HS-27A (cell line): ENCODE measurements at regions not wholly inside any gene's neighbourhood (a gene's known extent, or its start where the extent isn't known, plus 50 kb on each side); places are given as distances from the start of the nearest gene placed in this dataset.

Experiments
- DNase-seq: peaks from one replicate; pipeline ENCODE4 v3.0.0-alpha.2; 2012; ENCODE audit warnings: low read depth, missing footprints

- no peak for DNase-seq
These were observed 94.6 kb downstream of the HAPSTR1 start for GRCh38 chr16:9186061-9186460.

- DNase-seq, result no peak
These were observed 97.3 kb downstream of the HAPSTR1 start for GRCh38 chr16:9188721-9189120.

GRCh38 chr16:9191274-9191850 is 99.9 kb downstream of the HAPSTR1 start:
- DNase-seq, result no peak

GRCh38 chr16:9192746-9193145 is 101.3 kb downstream of the HAPSTR1 start:
- DNase-seq, result no peak

- DNase-seq, result no peak
These were observed 103.8 kb downstream of the HAPSTR1 start for GRCh38 chr16:9195287-9195686.

- no peak for DNase-seq
These were observed 106.7 kb downstream of the HAPSTR1 start for GRCh38 chr16:9197957-9198661.

GRCh38 chr16:9199311-9199710 is 107.9 kb downstream of the HAPSTR1 start:
- DNase-seq, result no peak

GRCh38 chr16:9199751-9200150 is 108.3 kb downstream of the HAPSTR1 start:
- no peak for DNase-seq

- DNase-seq, result no peak
These were observed 112.5 kb downstream of the HAPSTR1 start for GRCh38 chr16:9203956-9204355.

- DNase-seq, result no peak
These were observed 114.2 kb downstream of the HAPSTR1 start for GRCh38 chr16:9205661-9206060.

GRCh38 chr16:9206156-9206555 is 114.7 kb downstream of the HAPSTR1 start:
- DNase-seq, result no peak

- DNase-seq, result no peak
These were observed 121.2 kb downstream of the HAPSTR1 start for GRCh38 chr16:9212621-9213020.

GRCh38 chr16:9219813-9220212 is 128.4 kb downstream of the HAPSTR1 start:
- DNase-seq, result no peak

GRCh38 chr16:9225527-9226316 is 134.3 kb downstream of the HAPSTR1 start:
- DNase-seq, result no peak

- no peak for DNase-seq
These were observed 135.5 kb downstream of the HAPSTR1 start for GRCh38 chr16:9226924-9227323.

- no peak for DNase-seq
These were observed 139.6 kb downstream of the HAPSTR1 start for GRCh38 chr16:9231039-9231438.

- DNase-seq, result no peak
These were observed 140.8 kb downstream of the HAPSTR1 start for GRCh38 chr16:9232102-9232770.

GRCh38 chr16:9235867-9236266 is 144.4 kb downstream of the HAPSTR1 start:
- no peak for DNase-seq

GRCh38 chr16:9236319-9236718 is 144.9 kb downstream of the HAPSTR1 start:
- no peak for DNase-seq

GRCh38 chr16:9238346-9238745 is 146.9 kb downstream of the HAPSTR1 start:
- no peak for DNase-seq

GRCh38 chr16:9241177-9241576 is 149.7 kb downstream of the HAPSTR1 start:
- DNase-seq, result no peak

GRCh38 chr16:9248162-9248561 is 156.7 kb downstream of the HAPSTR1 start:
- DNase-seq, result no peak

GRCh38 chr16:9249534-9249933 is 158.1 kb downstream of the HAPSTR1 start:
- DNase-seq, result no peak
